K562 (cell line): ENCODE measurements at regions not wholly inside any gene's neighbourhood (a gene's known extent, or its start where the extent isn't known, plus 50 kb on each side); places are given as distances from the start of the nearest gene placed in this dataset.

Experiments
- ATAC-seq: fragments of 200-7000 bp; cut with Tn5 transposase; 3 replicates; pipeline ENCODE4 v1.9.1; 2020; ENCODE audit warnings: moderate library complexity
- BruUV-seq: library from RNA; stranded (reverse); fragments of 400-500 nt; replicated peaks from 2 replicates; lab custom pipeline; 2021; lab: Mats Ljungman, UMichigan
- CTCF ChIA-PET: fragments of 300-600 bp; formaldehyde crosslinking; extraction: SDS; loops from one replicate; lab custom pipeline; 2021; ENCODE audit warnings: low intra/inter-chr PET ratio; lab: Yijun Ruan, JAX
- POLR2A ChIA-PET: fragments of 300-600, 350-650 bp; sonication (Branson Sonifier 250); formaldehyde crosslinking; extraction: SDS; loops from one replicate; lab custom pipeline; 2021; ENCODE audit warnings: antibody characterized with exemption, inconsistent platforms; lab: Yijun Ruan, JAX
- DNase-seq, 4 experiments: peaks; one replicate each; pipeline versions ENCODE4 v3.0.0 to v3.0.0-alpha.2; 2011 to 2018; ENCODE audit warnings: low spot score in 3 of 4, mixed read lengths in 3 of 4; ENCODE audit errors: extremely low read depth in 1 of 4
- FAIRE-seq: peaks from 2 replicates; lab custom pipeline; 2011; peaks lifted over from hg19 to GRCh38; lab: Jason Lieb, UNC
- H2AFZ ChIP-seq: 2 replicates; pipeline ENCODE4 v1.6.0; 2011; ENCODE audit warnings: low read depth, low read length, control low read depth, inconsistent platforms
- H3K27ac ChIP-seq: fragments of 200-600 bp; 3 replicates; pipeline ENCODE4 v1.8.0; 2011; ENCODE audit warnings: low read depth, mild to moderate bottlenecking, control low read depth, inconsistent platforms, low read length, moderate library complexity, mixed read lengths; ENCODE audit errors: extremely low read depth
- H3K27me3 ChIP-seq, 2 experiments: fragments of 300-600 bp in 1 of 2; 2 replicates in 1 of 2; 3 replicates in 1 of 2; pipeline versions ENCODE4 v1.6.0 to v1.8.0; 2011; ENCODE audit warnings: inconsistent platforms in 2 of 2, low read length in 2 of 2, mild to moderate bottlenecking in 1 of 2, mixed read lengths in 1 of 2, moderate library complexity in 1 of 2; ENCODE audit not compliant: control insufficient read depth in 2 of 2, insufficient read depth in 2 of 2
- H3K36me3 ChIP-seq: fragments of 300-600 bp; 3 replicates; pipeline ENCODE4 v1.8.0; 2011; ENCODE audit warnings: mild to moderate bottlenecking, low read length, inconsistent platforms; ENCODE audit not compliant: control insufficient read depth, insufficient read depth
- H3K4me1 ChIP-seq, 2 experiments: fragments of 200-600 bp in 1 of 2; replicated peaks in 1 of 2; 2 replicates in 1 of 2; 3 replicates in 1 of 2; pipeline versions ENCODE4 v1.5.1 to v1.8.0; 2011; ENCODE audit warnings: inconsistent platforms in 2 of 2, low read length in 2 of 2, mild to moderate bottlenecking in 1 of 2, mixed read lengths in 1 of 2, moderate library complexity in 1 of 2; ENCODE audit not compliant: control insufficient read depth in 2 of 2, insufficient read depth in 2 of 2
- H3K4me2 ChIP-seq: 2 replicates; pipeline ENCODE4 v1.6.1; 2011; ENCODE audit warnings: low read length, control low read depth, inconsistent platforms, mixed read lengths; ENCODE audit not compliant: insufficient read depth
- H3K4me3 ChIP-seq: fragments of 200-600 bp; sonication (generic), shearing (Covaris generic); 2 replicates; pipeline ENCODE4 v1.5.1; 2016; ENCODE audit warnings: control low read depth, inconsistent platforms
- H3K79me2 ChIP-seq: fragments of 200-600 bp; 3 replicates; pipeline ENCODE4 v1.8.0; 2011; ENCODE audit warnings: low read length, inconsistent platforms; ENCODE audit not compliant: control insufficient read depth, insufficient read depth
- H3K9ac ChIP-seq, 2 experiments: 2 replicates each; pipeline versions ENCODE4 v1.6.0 to v1.6.1; 2011; ENCODE audit warnings: low read depth in 2 of 2, low read length in 2 of 2, control low read depth in 1 of 2, inconsistent platforms in 1 of 2, mild to moderate bottlenecking in 1 of 2, mixed read lengths in 1 of 2; ENCODE audit not compliant: insufficient read depth in 1 of 2
- H3K9me1 ChIP-seq: one replicate; pipeline ENCODE4 v1.6.0; 2011; ENCODE audit warnings: inconsistent platforms, mild to moderate bottlenecking, low read length, moderate library complexity; ENCODE audit not compliant: control insufficient read depth, insufficient read depth
- H3K9me3 ChIP-seq: replicated peaks from 2 replicates; pipeline ENCODE4 v1.5.1; 2011; ENCODE audit warnings: low read depth, low read length, inconsistent platforms; ENCODE audit not compliant: control insufficient read depth, insufficient read depth
- H4K20me1 ChIP-seq: replicated peaks from 2 replicates; pipeline ENCODE4 v1.6.1; 2011; ENCODE audit warnings: low read length, inconsistent platforms, mixed read lengths; ENCODE audit not compliant: control insufficient read depth, insufficient read depth
- CBFA2T2 ChIP-seq: fragments of 450-650 bp; conservative IDR thresholded peaks from 2 replicates; pipeline ENCODE4 v1.6.1; 2017; ENCODE audit warnings: mild to moderate bottlenecking
- NFATC3 ChIP-seq: fragments of 450-650 bp; IDR thresholded peaks from 2 replicates; pipeline ENCODE4 v1.6.1; 2017; ENCODE audit warnings: mild to moderate bottlenecking
- ZNF407 ChIP-seq: fragments of 450-650 bp; IDR thresholded peaks from 2 replicates; pipeline ENCODE4 v1.6.1; 2016; ENCODE audit warnings: low read depth
- WGBS: fragments of 100-300 bp; shearing (Covaris generic); methylation state at CpG from one replicate; pipeline ENCODE4 v1.1.6; 2016; ENCODE audit warnings: low coverage, mixed read lengths; ENCODE audit not compliant: insufficient coverage; ENCODE audit errors: missing lambda C conversion rate; 5-methylcytosine and 5-hydroxymethylcytosine counted together
- in situ Hi-C: fragments of 300-500 bp; cut with MboI; formaldehyde crosslinking; loops from 4 replicates; pipeline ENCODE4 v1.15.0; 2018; ENCODE audit warnings: inconsistent platforms, mixed read lengths
- intact Hi-C: fragments of 100-400 bp; cut with micrococcal nuclease; formaldehyde crosslinking; loops from 2 replicates; pipeline ENCODE4 v1.14.2; 2022

- H3K79me2 ChIP-seq, result no peaks in the 10 kb centered on the region
- no peak for TF ChIP-seq ZNF407
- no peak for TF ChIP-seq CBFA2T2
- no peak for TF ChIP-seq NFATC3
- 0% methylated on average over 2 of the region's 2 CpGs for WGBS
Measured at GRCh38 chr18:75353357-75353756, 74.1 kb downstream of the SMIM21 start.

More at GRCh38 chr18:75353357-75353756, 74.1 kb downstream of the SMIM21 start:
- Histone ChIP-seq H3K27me3 (no peaks in the 10 kb centered on the region), H3K36me3 (no peaks in the 10 kb centered on the region), H3K4me2 (no peak overlapping the region), H3K4me3 (no peak overlapping the region), H3K9ac (no peak overlapping the region), H3K9me1 (no peaks in the 10 kb centered on the region), H3K9me3 (no peaks in the 10 kb centered on the region), H2AFZ (no peak overlapping the region), H3K4me1 (no peaks in the 10 kb centered on the region), H4K20me1 (no peaks in the 10 kb centered on the region), H3K27ac (no peak overlapping the region)
- in situ Hi-C loops (no loop called here), intact Hi-C loops (no loop called here)
- DNase-seq, result no peak
- FAIRE-seq, result no peak
- ChIA-PET CTCF (no interaction called here), POLR2A (no interaction called here)
- ATAC-seq, result no peak
- no TSS peak for BruUV-seq
